CD4-positive, CD25-positive, alpha-beta regulatory T cell (primary cell): ENCODE measurements at regions not wholly inside any gene's neighbourhood (a gene's known extent, or its start where the extent isn't known, plus 50 kb on each side); places are given as distances from the start of the nearest gene placed in this dataset.
"Not testable (repeated sequence)": the region's sequence is repeated elsewhere in the genome, so short reads cannot be mapped to it uniquely, and the experiment has no call there.

Experiments
- ATAC-seq, 2 donors: fragments of 150-1000 bp; cut with Tn5 transposase; one replicate each; pipeline ENCODE4 v1.10.0; 2021; ENCODE audit warnings: low read depth in 2 of 2, moderate number of reproducible peaks in 2 of 2, moderate library complexity in 1 of 2
- DNase-seq, 3 donors: peaks; one replicate each; pipeline versions ENCODE4 v3.0.0 to v3.0.0-alpha.2; 2012 to 2022; ENCODE audit warnings: mixed read lengths in 1 of 3
- H3K27ac ChIP-seq: one replicate; pipeline ENCODE4 v1.7.0; 2013; ENCODE audit warnings: mild to moderate bottlenecking, low read length; ENCODE audit not compliant: insufficient read depth, poor library complexity, severe bottlenecking
- H3K27me3 ChIP-seq: one replicate; pipeline ENCODE4 v1.7.0; 2013; ENCODE audit warnings: low read length; ENCODE audit not compliant: control insufficient read depth, insufficient read depth
- H3K36me3 ChIP-seq: one replicate; pipeline ENCODE4 v1.7.0; 2013; ENCODE audit warnings: mild to moderate bottlenecking, low read length, moderate library complexity; ENCODE audit not compliant: control insufficient read depth, insufficient read depth
- H3K4me1 ChIP-seq: 2 replicates; pipeline ENCODE4 v1.7.0; 2013; ENCODE audit warnings: mild to moderate bottlenecking, low read length; ENCODE audit not compliant: insufficient read depth, control insufficient read depth, poor library complexity, severe bottlenecking
- H3K4me3 ChIP-seq: one replicate; pipeline ENCODE4 v1.7.0; 2013; ENCODE audit warnings: low read depth, mild to moderate bottlenecking, low read length, moderate library complexity
- H3K9me3 ChIP-seq, 2 experiments: 1 replicate in 1 of 2; 2 replicates in 1 of 2; pipeline ENCODE4 v1.7.0; 2013; ENCODE audit warnings: low read length in 2 of 2, mild to moderate bottlenecking in 1 of 2, moderate library complexity in 1 of 2; ENCODE audit not compliant: control insufficient read depth in 2 of 2
- H3K27ac Mint-ChIP-seq, 3 donors: one replicate each; pipeline ENCODE4 v1.8.0; 2020 to 2022; ENCODE audit warnings: mild to moderate bottlenecking in 3 of 3, mixed read lengths in 3 of 3, moderate library complexity in 2 of 3
- H3K27me3 Mint-ChIP-seq: one replicate; pipeline ENCODE4 v1.8.0; 2022; ENCODE audit warnings: mild to moderate bottlenecking, mixed read lengths
- H3K36me3 Mint-ChIP-seq: one replicate; pipeline ENCODE4 v1.8.0; 2020; ENCODE audit warnings: mixed read lengths
- H3K4me1 Mint-ChIP-seq, 4 donors: one replicate each; pipeline ENCODE4 v1.8.0; 2020 to 2022; ENCODE audit warnings: mixed read lengths in 4 of 4, mild to moderate bottlenecking in 1 of 4
- H3K4me3 Mint-ChIP-seq, 4 donors: one replicate each; pipeline ENCODE4 v1.8.0; 2020 to 2022; ENCODE audit warnings: mild to moderate bottlenecking in 4 of 4, mixed read lengths in 4 of 4, moderate library complexity in 3 of 4
- H3K9me3 Mint-ChIP-seq, 7 donors: one replicate each; pipeline ENCODE4 v1.8.0; 2020 to 2022; ENCODE audit warnings: mixed read lengths in 7 of 7, mild to moderate bottlenecking in 3 of 7, moderate library complexity in 2 of 7

GRCh38 chr4:100340512-100341485, 150.5 kb upstream of the DDIT4L start:
- Histone ChIP-seq H3K27ac (no peak overlapping the region), H3K27me3 (no peaks in the 10 kb centered on the region), H3K4me3 (no peak overlapping the region), H3K36me3 (no peaks in the 10 kb centered on the region), H3K4me1 (no peaks in the 10 kb centered on the region), H3K9me3 (no peaks in the 10 kb centered on the region)
- no peak overlapping the region for H3K4me3 Mint-ChIP-seq
- H3K9me3 Mint-ChIP-seq = peaks cover 0 to 4% (median 2%) of the 10 kb centered on the region in 7 donors
- H3K36me3 Mint-ChIP-seq = no peaks in the 10 kb centered on the region
- no peaks in the 10 kb centered on the region for H3K4me1 Mint-ChIP-seq
- peaks cover 5% of the 10 kb centered on the region for H3K27me3 Mint-ChIP-seq
- no peak for ATAC-seq
- H3K27ac Mint-ChIP-seq = peak overlapping the region in 1 of 3 donors; percentile 11
- DNase-seq = no peak

GRCh38 chr4:100339870-100340269, 149.6 kb upstream of the DDIT4L start:
- H3K4me1 Mint-ChIP-seq = no peaks in the 10 kb centered on the region
- no peak overlapping the region for H3K4me3 Mint-ChIP-seq
- no peaks in the 10 kb centered on the region for H3K36me3 Mint-ChIP-seq
- Histone ChIP-seq H3K4me3 (no peak overlapping the region), H3K27me3 (no peaks in the 10 kb centered on the region), H3K4me1 (no peaks in the 10 kb centered on the region), H3K27ac (no peak overlapping the region), H3K9me3 (no peaks in the 10 kb centered on the region), H3K36me3 (no peaks in the 10 kb centered on the region)
- ATAC-seq (no peak), DNase-seq (no peak)
- peaks cover 0 to 6% (median 4%) of the 10 kb centered on the region in 7 donors for H3K9me3 Mint-ChIP-seq
- peaks cover 5% of the 10 kb centered on the region for H3K27me3 Mint-ChIP-seq
- no peak overlapping the region for H3K27ac Mint-ChIP-seq

- H3K27me3 Mint-ChIP-seq, DNase-seq, H3K9me3 ChIP-seq, H3K4me3 Mint-ChIP-seq, H3K27ac ChIP-seq, ATAC-seq, H3K36me3 Mint-ChIP-seq, H3K4me3 ChIP-seq, H3K27me3 ChIP-seq, H3K27ac Mint-ChIP-seq, H3K36me3 ChIP-seq, H3K4me1 Mint-ChIP-seq, H3K4me1 ChIP-seq: not testable (repeated sequence)
- peaks cover 2 to 27% (median 10%) of the 10 kb centered on the region in 7 donors for H3K9me3 Mint-ChIP-seq
These were observed 143.2 kb upstream of the DDIT4L start for GRCh38 chr4:100333491-100333890.

GRCh38 chr4:100317032-100317864, 127.0 kb upstream of the DDIT4L start:
- H3K27ac ChIP-seq = no peak overlapping the region
- H3K9me3 ChIP-seq = no peaks in the 10 kb centered on the region
- H3K4me3 Mint-ChIP-seq = no peak overlapping the region
- H3K4me3 ChIP-seq = no peak overlapping the region
- no peak overlapping the region for H3K27ac Mint-ChIP-seq
- H3K36me3 Mint-ChIP-seq = no peaks in the 10 kb centered on the region
- ATAC-seq (no peak), DNase-seq (no peak)
- H3K36me3 ChIP-seq = no peaks in the 10 kb centered on the region
- H3K4me1 Mint-ChIP-seq = no peaks in the 10 kb centered on the region
- H3K4me1 ChIP-seq = no peaks in the 10 kb centered on the region
- H3K27me3 Mint-ChIP-seq = peaks cover 4% of the 10 kb centered on the region
- no peaks in the 10 kb centered on the region for H3K9me3 Mint-ChIP-seq
- no peaks in the 10 kb centered on the region for H3K27me3 ChIP-seq

GRCh38 chr4:100314057-100314456, 123.8 kb upstream of the DDIT4L start:
- H3K36me3 Mint-ChIP-seq = no peaks in the 10 kb centered on the region
- DNase-seq (no peak), ATAC-seq (no peak)
- H3K36me3 ChIP-seq = no peaks in the 10 kb centered on the region
- no peaks in the 10 kb centered on the region for H3K4me1 Mint-ChIP-seq
- H3K27ac ChIP-seq = no peak overlapping the region
- no peak overlapping the region for H3K4me3 ChIP-seq
- H3K9me3 ChIP-seq = no peaks in the 10 kb centered on the region
- H3K4me3 Mint-ChIP-seq = no peak overlapping the region
- peaks cover 4% of the 10 kb centered on the region for H3K27me3 Mint-ChIP-seq
- H3K27ac Mint-ChIP-seq = no peak overlapping the region
- H3K4me1 ChIP-seq = no peaks in the 10 kb centered on the region
- peaks cover 0 to 1% (median 0%) of the 10 kb centered on the region in 7 donors for H3K9me3 Mint-ChIP-seq
- H3K27me3 ChIP-seq = no peaks in the 10 kb centered on the region

GRCh38 chr4:100312615-100313350, 122.5 kb upstream of the DDIT4L start:
- Mint-ChIP-seq H3K4me1 (no peaks in the 10 kb centered on the region), H3K4me3 (no peak overlapping the region), H3K27me3 (peaks cover 4% of the 10 kb centered on the region), H3K9me3 (peaks cover 0 to 1% (median 0%) of the 10 kb centered on the region in 7 donors), H3K36me3 (no peaks in the 10 kb centered on the region), H3K27ac (no peak overlapping the region)
- DNase-seq (no peak), ATAC-seq (no peak)
- Histone ChIP-seq H3K27me3 (peaks cover 2% of the 10 kb centered on the region), H3K4me3 (no peak overlapping the region), H3K4me1 (no peaks in the 10 kb centered on the region), H3K36me3 (no peaks in the 10 kb centered on the region), H3K9me3 (no peaks in the 10 kb centered on the region), H3K27ac (no peak overlapping the region)

GRCh38 chr4:100311181-100311580, 120.9 kb upstream of the DDIT4L start:
- Histone ChIP-seq H3K9me3 (no peaks in the 10 kb centered on the region), H3K27me3 (peaks cover 2% of the 10 kb centered on the region), H3K36me3 (no peaks in the 10 kb centered on the region), H3K27ac (no peak overlapping the region), H3K4me1 (no peaks in the 10 kb centered on the region), H3K4me3 (no peak overlapping the region)
- peaks cover 4% of the 10 kb centered on the region for H3K27me3 Mint-ChIP-seq
- H3K9me3 Mint-ChIP-seq = peaks cover 0 to 1% (median 0%) of the 10 kb centered on the region in 7 donors
- ATAC-seq (no peak), DNase-seq (no peak)
- H3K4me3 Mint-ChIP-seq = no peak overlapping the region
- no peaks in the 10 kb centered on the region for H3K4me1 Mint-ChIP-seq
- H3K36me3 Mint-ChIP-seq = no peaks in the 10 kb centered on the region
- H3K27ac Mint-ChIP-seq = no peak overlapping the region
